GM12891 (cell line): ENCODE measurements at regions not wholly inside any gene's neighbourhood (a gene's known extent, or its start where the extent isn't known, plus 50 kb on each side); places are given as distances from the start of the nearest gene placed in this dataset.
A peak's percentile ranks its signal among the peaks of the same experiment; 100 is the strongest.

Source experiments
- PAX5 ChIP-seq: IDR thresholded peaks from 2 replicates; pipeline ENCODE4 v1.6.1; 2011; ENCODE audit warnings: low read length, moderate library complexity, mild to moderate bottlenecking; ENCODE audit not compliant: insufficient read depth, severe bottlenecking
- POLR2A ChIP-seq: IDR thresholded peaks from 2 replicates; pipeline ENCODE4 v1.6.1; 2011; ENCODE audit warnings: low read depth, low read length, control low read depth
- POLR2AphosphoS5 ChIP-seq: IDR thresholded peaks from 2 replicates; pipeline ENCODE4 v1.6.1; 2011; ENCODE audit warnings: low read depth, low read length, control low read depth
- POU2F2 ChIP-seq: IDR thresholded peaks from 2 replicates; pipeline ENCODE4 v1.6.1; 2011; ENCODE audit warnings: low read depth, mild to moderate bottlenecking, control low read depth, low read length, moderate library complexity
- SPI1 ChIP-seq: IDR thresholded peaks from 2 replicates; pipeline ENCODE4 v1.6.1; 2011; ENCODE audit warnings: low read depth, low read length, control low read depth
- TAF1 ChIP-seq: IDR thresholded peaks from 2 replicates; pipeline ENCODE4 v1.6.1; 2011; ENCODE audit warnings: low read depth, low read length, control low read depth

- TF ChIP-seq POLR2A (no peak), POLR2AphosphoS5 (no peak), SPI1 (peak; percentile 89), TAF1 (0 out of 2 replicates have a peak, but pooled peaks have one; percentile 26), PAX5 (no peak), POU2F2 (peak; percentile 69)
These were observed 426.8 kb upstream of the CADM1 start for GRCh38 chr11:115930886-115931547.
